WI38 (cell line): ENCODE measurements at regions not wholly inside any gene's neighbourhood (a gene's known extent, or its start where the extent isn't known, plus 50 kb on each side); places are given as distances from the start of the nearest gene placed in this dataset.

Source experiments
- H3K4me3 ChIP-seq: 2 replicates; pipeline ENCODE4 v1.5.1; 2011; ENCODE audit warnings: low read depth, mild to moderate bottlenecking, control low read depth, low read length
- CTCF ChIP-seq: IDR thresholded peaks from 2 replicates; pipeline ENCODE4 v1.5.1; 2012; ENCODE audit warnings: low read depth, mild to moderate bottlenecking, control low read depth, low read length

GRCh38 chr1:81407000-81407821 lies 393.5 kb upstream of the ADGRL2 start:
- TF ChIP-seq CTCF, result no peak
- no peak overlapping the region for H3K4me3 ChIP-seq

- no peak for TF ChIP-seq CTCF
- H3K4me3 ChIP-seq, result no peak overlapping the region
Measured at GRCh38 chr1:81406292-81406999, 394.3 kb upstream of the ADGRL2 start.

GRCh38 chr1:81398041-81398440 lies 402.7 kb upstream of the ADGRL2 start:
- H3K4me3 ChIP-seq, result no peak overlapping the region
- TF ChIP-seq CTCF, result no peak

GRCh38 chr1:81392526-81393226 lies 408.1 kb upstream of the ADGRL2 start:
- no peak for TF ChIP-seq CTCF
- no peak overlapping the region for H3K4me3 ChIP-seq

GRCh38 chr1:81391125-81391828 lies 409.5 kb upstream of the ADGRL2 start:
- no peak for TF ChIP-seq CTCF
- no peak overlapping the region for H3K4me3 ChIP-seq

GRCh38 chr1:81388435-81388834 lies 412.3 kb upstream of the ADGRL2 start:
- no peak overlapping the region for H3K4me3 ChIP-seq
- TF ChIP-seq CTCF, result no peak
